AG04450 (cell line): ENCODE measurements at regions not wholly inside any gene's neighbourhood (a gene's known extent, or its start where the extent isn't known, plus 50 kb on each side); places are given as distances from the start of the nearest gene placed in this dataset.

Source experiments
- CTCF ChIA-PET: fragments of 300-600, 350-600 bp; formaldehyde crosslinking; extraction: SDS; loops from one replicate; lab custom pipeline; 2022; ENCODE audit warnings: antibody characterized with exemption, inconsistent platforms; lab: Charles Lee
- POLR2A ChIA-PET: fragments of 350-600 bp; formaldehyde crosslinking; extraction: SDS; loops from one replicate; lab custom pipeline; 2021; ENCODE audit warnings: antibody characterized with exemption, inconsistent platforms; lab: Yijun Ruan, JAX
- DNase-seq: peaks from one replicate; pipeline ENCODE4 v3.0.0-alpha.2; 2011; ENCODE audit warnings: low read depth, low spot score
- H3K27ac ChIP-seq: one replicate; pipeline ENCODE4 v1.5.1; 2012; ENCODE audit warnings: low read depth, low read length, control low read depth
- H3K27me3 ChIP-seq: one replicate; pipeline ENCODE4 v1.6.0; 2012; ENCODE audit warnings: low read length; ENCODE audit not compliant: control insufficient read depth, insufficient read depth
- H3K4me3 ChIP-seq: 2 replicates; pipeline ENCODE4 v1.5.1; 2011; ENCODE audit warnings: mild to moderate bottlenecking, low read depth, low read length, control low read depth
- H3K9me3 ChIP-seq: 2 replicates; pipeline ENCODE4 v1.5.1; 2012; ENCODE audit warnings: low read length; ENCODE audit not compliant: control insufficient read depth, insufficient read depth
- CTCF ChIP-seq: IDR thresholded peaks from 2 replicates; pipeline ENCODE4 v1.5.1; 2011; ENCODE audit warnings: low read depth, low read length, control low read depth, inconsistent platforms

GRCh38 chr17:52515927-52516326 lies 357.4 kb upstream of the CA10 start:
- no peaks in the 10 kb centered on the region for H3K27me3 ChIP-seq
- TF ChIP-seq CTCF: no peak
- POLR2A ChIA-PET: no interaction called here
- no peak overlapping the region for H3K27ac ChIP-seq
- H3K9me3 ChIP-seq: peaks cover 9% of the 10 kb centered on the region; the same call in 1 of the 2 replicates
- no peak for DNase-seq
- no peak overlapping the region for H3K4me3 ChIP-seq
- CTCF ChIA-PET: no interaction called here

GRCh38 chr17:52505601-52506000 lies 347.1 kb upstream of the CA10 start:
- ChIA-PET CTCF (no interaction called here), POLR2A (no interaction called here)
- Histone ChIP-seq H3K27me3 (no peaks in the 10 kb centered on the region), H3K4me3 (no peak overlapping the region), H3K9me3 (peaks cover 4% of the 10 kb centered on the region; the same call in 1 of the 2 replicates), H3K27ac (no peak overlapping the region)
- DNase-seq: no peak
- no peak for TF ChIP-seq CTCF

GRCh38 chr17:52504081-52504480 lies 345.6 kb upstream of the CA10 start:
- no peaks in the 10 kb centered on the region for H3K27me3 ChIP-seq
- H3K9me3 ChIP-seq: peaks cover 4% of the 10 kb centered on the region; the same call in 1 of the 2 replicates
- DNase-seq: no peak
- H3K4me3 ChIP-seq: no peak overlapping the region
- POLR2A ChIA-PET: no interaction called here
- H3K27ac ChIP-seq: no peak overlapping the region
- TF ChIP-seq CTCF: no peak
- CTCF ChIA-PET: no interaction called here

GRCh38 chr17:52495646-52496045 lies 337.1 kb upstream of the CA10 start:
- Histone ChIP-seq H3K4me3 (no peak overlapping the region), H3K27ac (no peak overlapping the region), H3K27me3 (no peaks in the 10 kb centered on the region), H3K9me3 (peaks cover 10% of the 10 kb centered on the region; the same call in 1 of the 2 replicates)
- TF ChIP-seq CTCF: no peak
- ChIA-PET POLR2A (no interaction called here), CTCF (no interaction called here)
- no peak for DNase-seq

GRCh38 chr17:52482271-52482670 lies 323.8 kb upstream of the CA10 start:
- CTCF ChIA-PET: no interaction called here
- H3K9me3 ChIP-seq: peaks cover 3% of the 10 kb centered on the region
- POLR2A ChIA-PET: no interaction called here

More at GRCh38 chr17:52482271-52482670, 323.8 kb upstream of the CA10 start:
- no peak for DNase-seq
- no peaks in the 10 kb centered on the region for H3K27me3 ChIP-seq
- no peak overlapping the region for H3K27ac ChIP-seq
- no peak for TF ChIP-seq CTCF
- no peak overlapping the region for H3K4me3 ChIP-seq
